HFFc6 (cell line): ENCODE measurements at regions not wholly inside any gene's neighbourhood (a gene's known extent, or its start where the extent isn't known, plus 50 kb on each side); places are given as distances from the start of the nearest gene placed in this dataset.

Experiments used
- DNase-seq: peaks from one replicate; pipeline ENCODE4 v3.0.0-alpha.2; 2018
- H3K27ac Mint-ChIP-seq: 2 replicates; pipeline ENCODE4 v1.8.0; 2020; ENCODE audit warnings: mild to moderate bottlenecking, mixed read lengths
- H3K27me3 Mint-ChIP-seq: 2 replicates; pipeline ENCODE4 v1.8.0; 2021; ENCODE audit warnings: mild to moderate bottlenecking, moderate library complexity, mixed read lengths; ENCODE audit not compliant: insufficient read depth
- H3K36me3 Mint-ChIP-seq: 2 replicates; pipeline ENCODE4 v1.8.0; 2021; ENCODE audit warnings: low read depth, mixed read lengths
- H3K4me1 Mint-ChIP-seq: 2 replicates; pipeline ENCODE4 v1.8.0; 2020; ENCODE audit warnings: low read depth, mixed read lengths
- H3K4me3 Mint-ChIP-seq: 2 replicates; pipeline ENCODE4 v1.8.0; 2020; ENCODE audit warnings: mild to moderate bottlenecking, moderate library complexity, mixed read lengths
- H3K9me3 Mint-ChIP-seq: 2 replicates; pipeline ENCODE4 v1.8.0; 2020; ENCODE audit warnings: mild to moderate bottlenecking, mixed read lengths
- CTCF ChIP-seq: fragments of 200-600 bp; sonication (generic); IDR thresholded peaks from 2 replicates; pipeline ENCODE4 v1.5.0; 2021; ENCODE audit warnings: antibody characterized with exemption, mild to moderate bottlenecking

DNA sequence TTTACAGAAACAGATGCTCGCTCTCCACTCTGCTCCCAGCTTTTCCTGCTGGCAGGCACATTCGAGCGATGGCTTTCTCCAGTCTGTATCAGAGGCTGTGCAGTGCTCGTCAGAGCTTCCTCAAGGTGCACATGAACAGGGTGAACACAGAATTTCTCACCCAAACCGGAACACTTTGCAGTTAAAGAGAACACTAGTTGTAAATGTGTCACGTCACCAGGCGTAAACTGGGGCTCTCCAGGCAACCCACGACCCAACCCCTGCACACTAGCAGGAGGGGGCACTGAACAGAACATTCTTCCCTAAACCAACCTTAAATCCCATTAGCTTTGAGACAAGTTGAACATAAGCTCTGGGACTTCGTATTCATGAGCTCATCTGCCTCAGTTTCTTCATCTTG, 119.0 kb downstream of the RMI2 start:
- H3K36me3 Mint-ChIP-seq, result no peaks in the 10 kb centered on the region
- no peak for DNase-seq
- H3K27ac Mint-ChIP-seq, result no peak overlapping the region
- H3K4me1 Mint-ChIP-seq, result no peaks in the 10 kb centered on the region
- H3K9me3 Mint-ChIP-seq, result no peaks in the 10 kb centered on the region
- no peak overlapping the region for H3K4me3 Mint-ChIP-seq
- H3K27me3 Mint-ChIP-seq, result peaks cover 24% of the 10 kb centered on the region
- TF ChIP-seq CTCF, result no peak

DNA sequence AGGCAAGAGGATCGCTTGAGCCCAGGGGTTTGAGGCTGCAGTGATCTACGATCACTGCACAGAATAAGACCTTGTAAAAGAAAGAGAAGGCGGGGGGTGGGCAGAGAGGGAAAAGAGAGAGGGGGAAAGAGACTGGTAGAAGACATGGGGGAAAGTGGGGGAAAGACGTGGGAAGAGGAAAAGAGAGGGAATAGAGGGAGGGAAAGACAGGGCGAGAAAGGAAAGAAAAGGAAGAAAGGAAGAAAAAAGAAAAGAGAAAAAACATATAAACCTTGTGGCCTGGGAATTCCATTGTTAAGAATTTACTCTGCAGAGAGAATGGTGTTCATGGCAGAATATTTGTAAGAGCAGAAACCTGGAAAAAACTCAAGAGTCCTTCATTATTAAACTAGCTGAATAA, 120.4 kb downstream of the RMI2 start:
- H3K4me3 Mint-ChIP-seq, result no peak overlapping the region
- H3K36me3 Mint-ChIP-seq, result no peaks in the 10 kb centered on the region
- peaks cover 4% of the 10 kb centered on the region for H3K4me1 Mint-ChIP-seq
- TF ChIP-seq CTCF, result no peak
- H3K27ac Mint-ChIP-seq, result no peak overlapping the region
- DNase-seq, result no peak
- peaks cover 23% of the 10 kb centered on the region for H3K27me3 Mint-ChIP-seq
- H3K9me3 Mint-ChIP-seq, result no peaks in the 10 kb centered on the region

GRCh38 chr16:11470676-11471415, 115.9 kb downstream of the LITAF start:
- Mint-ChIP-seq H3K4me1 (peaks cover 15% of the 10 kb centered on the region), H3K27me3 (peaks cover 8% of the 10 kb centered on the region), H3K4me3 (no peak overlapping the region), H3K9me3 (no peaks in the 10 kb centered on the region), H3K27ac (peak overlapping the region; percentile 16; the same call in 1 of the 2 replicates), H3K36me3 (no peaks in the 10 kb centered on the region)
- DNase-seq, result peak; percentile 8
- no peak for TF ChIP-seq CTCF

DNA sequence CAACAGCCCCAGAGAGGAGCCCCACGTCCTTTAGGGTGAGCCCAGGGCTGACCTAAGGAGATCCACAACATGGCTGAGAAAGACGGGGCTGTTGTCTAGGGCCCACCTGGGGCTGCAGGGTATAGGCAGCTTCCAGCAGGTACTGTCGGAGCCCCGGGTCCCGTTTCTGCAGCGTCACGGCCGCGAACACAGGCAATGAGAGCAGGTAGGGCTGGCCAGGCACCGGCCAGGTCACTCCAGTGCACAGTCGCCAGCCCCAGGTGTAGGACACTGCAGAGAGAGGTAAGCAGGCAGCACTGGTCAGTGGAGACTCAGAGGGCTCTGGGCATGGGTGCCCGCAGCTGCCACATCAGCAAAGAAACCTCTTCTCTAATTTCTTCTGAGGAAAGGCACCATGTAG, 115.2 kb downstream of the LITAF start:
- Mint-ChIP-seq H3K27ac (no peak overlapping the region; the same call in 1 of the 2 replicates), H3K4me3 (no peak overlapping the region), H3K36me3 (no peaks in the 10 kb centered on the region), H3K9me3 (no peaks in the 10 kb centered on the region), H3K27me3 (peaks cover 10% of the 10 kb centered on the region), H3K4me1 (peaks cover 15% of the 10 kb centered on the region)
- no peak for DNase-seq
- no peak for TF ChIP-seq CTCF

GRCh38 chr16:11472410-11472809, 114.3 kb downstream of the LITAF start:
- Mint-ChIP-seq H3K4me1 (peaks cover 15% of the 10 kb centered on the region), H3K27me3 (peaks cover 10% of the 10 kb centered on the region), H3K9me3 (no peaks in the 10 kb centered on the region)

More at GRCh38 chr16:11472410-11472809, 114.3 kb downstream of the LITAF start:
- no peak for DNase-seq
- Mint-ChIP-seq H3K27ac (no peak overlapping the region), H3K36me3 (no peaks in the 10 kb centered on the region), H3K4me3 (no peak overlapping the region)
- TF ChIP-seq CTCF, result no peak
